ENCODE measurements at regions not wholly inside any gene's neighbourhood (a gene's known extent, or its start where the extent isn't known, plus 50 kb on each side); places are given as distances from the start of the nearest gene placed in this dataset.

DNA sequence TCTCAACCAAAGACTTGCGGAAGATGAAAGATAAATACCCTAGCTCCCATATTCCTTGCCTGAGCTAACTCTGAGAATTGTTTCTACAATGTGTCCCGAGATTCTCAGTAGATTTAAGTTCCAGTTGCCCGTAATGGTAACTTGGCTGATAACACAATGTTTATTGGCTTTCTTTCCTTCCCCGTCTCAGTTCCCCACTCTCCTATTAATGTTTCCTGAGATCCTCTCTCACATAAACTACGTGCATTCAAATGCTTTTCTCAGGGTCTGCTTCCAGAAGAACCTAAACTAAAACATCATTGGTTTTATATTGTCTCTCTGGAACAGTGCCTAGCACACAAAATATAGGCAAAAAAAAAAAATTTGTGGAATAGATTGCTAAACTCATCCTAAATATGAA is 794.2 kb upstream of the ADGRL2 start:
- H3K27me3 ChIP-seq, result no peaks in the 10 kb centered on the region
- H3K4me3 ChIP-seq, result no peak overlapping the region
- peaks cover 0 to 11% (median 2%) of the 10 kb centered on the region in 4 donors for H3K4me1 ChIP-seq
- no peaks in the 10 kb centered on the region for H3K36me3 ChIP-seq
- no peak for DNase-seq
- no peaks in the 10 kb centered on the region for H3K9me3 ChIP-seq
- intact Hi-C loops (cut with DNase I; ENCODE audit: low total_unique reads), result no loop called here
- no peak overlapping the region for H3K27ac ChIP-seq
- TF ChIP-seq CTCF (IDR thresholded peaks at IDR 0.05), result no peak

DNA sequence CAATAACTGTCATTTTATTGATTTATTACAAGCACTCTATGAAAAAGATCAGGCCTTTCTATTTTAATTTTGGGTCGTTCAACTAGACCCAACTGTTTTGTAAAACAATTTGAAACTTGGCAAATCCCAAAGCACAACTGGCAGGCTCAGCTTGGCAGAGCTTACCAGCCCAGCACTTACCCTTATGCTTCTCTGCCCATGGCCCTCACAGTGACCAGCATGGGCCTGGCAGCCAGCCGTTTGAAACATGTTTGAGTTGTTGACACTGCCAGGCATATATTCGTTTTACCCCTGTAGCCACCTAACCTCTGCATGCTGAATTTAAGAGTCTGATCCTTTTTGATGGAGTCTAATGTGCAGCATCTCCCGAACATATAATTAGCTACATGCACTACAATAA is 796.7 kb upstream of the ADGRL2 start:
- Histone ChIP-seq H3K27ac (no peak overlapping the region), H3K9me3 (no peaks in the 10 kb centered on the region), H3K4me3 (no peak overlapping the region), H3K27me3 (no peaks in the 10 kb centered on the region), H3K36me3 (no peaks in the 10 kb centered on the region), H3K4me1 (peaks cover 0 to 11% (median 2%) of the 10 kb centered on the region in 4 donors)
- TF ChIP-seq CTCF (IDR thresholded peaks at IDR 0.05), result no peak
- no peak for DNase-seq
- intact Hi-C loops (cut with DNase I; ENCODE audit: low total_unique reads), result no loop called here

- Histone ChIP-seq H3K27me3 (no peaks in the 10 kb centered on the region), H3K9me3 (no peaks in the 10 kb centered on the region), H3K36me3 (no peaks in the 10 kb centered on the region), H3K4me1 (no peaks in the 10 kb centered on the region), H3K4me3 (no peak overlapping the region), H3K27ac (no peak overlapping the region)
- intact Hi-C loops (cut with DNase I; ENCODE audit: low total_unique reads), result no loop called here
- no peak for DNase-seq
- TF ChIP-seq CTCF (IDR thresholded peaks at IDR 0.05), result no peak
Observed at GRCh38 chr1:80994934-80995333, 805.8 kb upstream of the ADGRL2 start.

- intact Hi-C loops (cut with DNase I; ENCODE audit: low total_unique reads), result no loop called here
- Histone ChIP-seq H3K9me3 (no peaks in the 10 kb centered on the region), H3K27me3 (no peaks in the 10 kb centered on the region), H3K4me3 (no peak overlapping the region), H3K27ac (no peak overlapping the region), H3K4me1 (no peaks in the 10 kb centered on the region), H3K36me3 (no peaks in the 10 kb centered on the region)
- no peak for TF ChIP-seq CTCF (IDR thresholded peaks at IDR 0.05)
- no peak for DNase-seq
Observed at GRCh38 chr1:80994038-80994437, 806.7 kb upstream of the ADGRL2 start.

DNA sequence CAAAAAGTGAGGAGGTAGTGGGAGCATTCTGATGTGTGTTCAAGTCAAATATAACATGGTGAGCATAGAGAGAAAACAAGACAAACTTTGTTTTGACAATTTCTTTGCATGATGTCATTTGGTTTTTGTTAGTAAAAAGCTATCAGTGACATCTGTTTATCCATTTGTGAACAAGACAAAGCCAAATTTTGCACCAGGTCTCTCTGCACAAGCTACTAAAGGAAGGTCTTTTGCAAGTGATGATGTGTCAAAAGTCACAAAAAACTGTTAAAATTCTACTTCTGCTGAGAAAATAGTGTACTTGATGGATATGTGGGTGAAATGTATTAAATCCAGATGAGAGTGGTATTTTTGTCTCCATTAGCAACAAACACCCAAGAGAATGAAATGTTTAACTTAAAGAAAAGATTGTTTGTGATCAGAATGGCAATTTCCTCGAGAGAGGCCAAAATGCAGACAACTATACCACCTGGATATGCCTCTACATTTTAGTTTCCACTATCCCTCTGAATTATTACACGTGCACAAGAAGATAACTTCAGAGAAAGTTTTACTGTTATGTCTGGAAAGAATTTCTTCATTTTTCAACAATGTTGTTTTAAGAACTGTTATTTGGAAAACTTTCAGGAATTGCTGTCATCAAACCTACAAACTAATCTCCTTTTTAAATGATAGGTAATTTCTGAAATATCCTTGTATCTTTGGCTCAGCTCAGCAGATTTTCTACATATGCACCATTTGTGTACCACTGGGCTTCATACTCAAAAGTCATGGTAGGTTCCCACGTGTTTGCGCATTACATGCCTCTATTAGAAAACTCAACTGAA is 807.4 kb upstream of the ADGRL2 start:
- no peak for DNase-seq
- no peaks in the 10 kb centered on the region for H3K36me3 ChIP-seq
- no peak overlapping the region for H3K27ac ChIP-seq

More for the DNA sequence above, 807.4 kb upstream of the ADGRL2 start:
- H3K4me3 ChIP-seq, result no peak overlapping the region
- intact Hi-C loops (cut with DNase I; ENCODE audit: low total_unique reads), result no loop called here
- H3K4me1 ChIP-seq, result no peaks in the 10 kb centered on the region
- H3K9me3 ChIP-seq, result no peaks in the 10 kb centered on the region
- no peaks in the 10 kb centered on the region for H3K27me3 ChIP-seq
- no peak for TF ChIP-seq CTCF (IDR thresholded peaks at IDR 0.05)

Data from tibial artery (tissue), 4 donors.